ENCODE measurements at regions not wholly inside any gene's neighbourhood (a gene's known extent, or its start where the extent isn't known, plus 50 kb on each side); places are given as distances from the start of the nearest gene placed in this dataset.
A peak's percentile ranks its signal among the peaks of the same experiment; 100 is the strongest.

DNA sequence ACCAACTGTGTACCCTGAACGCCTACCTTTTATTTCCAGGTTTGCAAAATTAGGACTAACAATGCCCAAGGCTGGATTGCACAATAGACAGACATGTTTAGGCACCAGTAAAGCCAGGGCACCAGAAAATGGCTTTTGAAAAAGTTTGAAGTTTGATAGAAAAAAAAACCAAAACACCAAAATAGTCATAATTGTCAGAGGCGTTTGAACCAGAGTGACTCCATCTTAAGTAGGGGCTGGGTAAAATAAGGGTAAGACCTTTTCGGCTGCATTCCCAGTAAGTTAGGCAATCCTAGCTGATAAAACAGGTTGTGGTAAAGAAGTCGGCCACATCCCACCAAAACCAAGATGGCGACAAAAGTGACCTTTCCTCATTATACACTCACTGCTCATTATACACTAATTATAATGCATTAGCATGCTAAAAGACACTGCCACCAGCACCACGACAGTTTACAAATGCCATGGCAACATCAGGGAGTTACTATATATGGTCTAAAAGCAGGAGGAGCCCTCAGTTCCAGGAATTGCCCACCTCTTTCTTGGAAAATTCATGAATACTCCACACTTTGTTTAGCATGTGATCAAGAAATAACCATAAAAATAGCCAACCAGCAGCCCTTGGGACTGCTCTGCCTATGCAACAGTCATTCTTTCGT is 71.2 kb upstream of the EPCAM start (continued):
- TF ChIP-seq PATZ1 (CRISPR knock-in tag; IDR thresholded peaks at IDR 0.05; ENCODE audit: borderline replicate concordance) (0 out of 2 replicates have a peak, but pooled peaks have one; percentile 64), CHD2 (IDR thresholded peaks at IDR 0.05; ENCODE audit: low read depth, low read length) (no peak), ILK (tag; IDR thresholded peaks at IDR 0.05; ENCODE audit: borderline replicate concordance, low read depth) (peak; percentile 94), ZNF76 (CRISPR knock-in tag; IDR thresholded peaks at IDR 0.05; ENCODE audit: borderline replicate concordance) (peak; percentile 97), STAT5A (IDR thresholded peaks at IDR 0.05; ENCODE audit: borderline replicate concordance, low read length) (peak; percentile 98), XRCC4 (IDR thresholded peaks at IDR 0.05; ENCODE audit: extremely low read depth, insufficient read depth, insufficient read length) (no peak), NFYB (IDR thresholded peaks at IDR 0.05; ENCODE audit: extremely low read depth, insufficient read length) (no peak), HMGN3 (IDR thresholded peaks at IDR 0.05; ENCODE audit: borderline replicate concordance, extremely low read depth, insufficient read length, low read depth, low read length) (no peak), NR4A1 (CRISPR knock-in tag; IDR thresholded peaks at IDR 0.05) (peak; percentile 96), NR4A1 (tag; IDR thresholded peaks at IDR 0.05) (peak; percentile 99), NELFE (IDR thresholded peaks at IDR 0.05; ENCODE audit: insufficient read depth, insufficient read length) (no peak), ZNF785 (CRISPR knock-in tag; IDR thresholded peaks at IDR 0.05) (peak; percentile 58; the same call in 1 of the 2 replicates), ZNF431 (CRISPR knock-in tag; IDR thresholded peaks at IDR 0.05) (no peak), SMARCC2 (IDR thresholded peaks at IDR 0.05; ENCODE audit: low read depth) (no peak), IFI16 (CRISPR knock-in tag; IDR thresholded peaks at IDR 0.05) (peak; percentile 88), CREBBP (IDR thresholded peaks at IDR 0.05; ENCODE audit: low read depth, low read length) (no peak), PURB (CRISPR knock-in tag; IDR thresholded peaks at IDR 0.05; ENCODE audit: low read depth) (no peak), PHF21A (IDR thresholded peaks at IDR 0.05; ENCODE audit: borderline replicate concordance, low read depth) (no peak), ZFP36 (IDR thresholded peaks at IDR 0.05; ENCODE audit: low read depth, low read length, partially characterized antibody) (no peak), ARNT (IDR thresholded peaks at IDR 0.05) (no peak), ZEB2 (IDR thresholded peaks at IDR 0.05) (no peak), POLR2A (conservative IDR thresholded peaks at IDR 0.05) (no peak)
- TF ChIP-seq, protein P1, sequence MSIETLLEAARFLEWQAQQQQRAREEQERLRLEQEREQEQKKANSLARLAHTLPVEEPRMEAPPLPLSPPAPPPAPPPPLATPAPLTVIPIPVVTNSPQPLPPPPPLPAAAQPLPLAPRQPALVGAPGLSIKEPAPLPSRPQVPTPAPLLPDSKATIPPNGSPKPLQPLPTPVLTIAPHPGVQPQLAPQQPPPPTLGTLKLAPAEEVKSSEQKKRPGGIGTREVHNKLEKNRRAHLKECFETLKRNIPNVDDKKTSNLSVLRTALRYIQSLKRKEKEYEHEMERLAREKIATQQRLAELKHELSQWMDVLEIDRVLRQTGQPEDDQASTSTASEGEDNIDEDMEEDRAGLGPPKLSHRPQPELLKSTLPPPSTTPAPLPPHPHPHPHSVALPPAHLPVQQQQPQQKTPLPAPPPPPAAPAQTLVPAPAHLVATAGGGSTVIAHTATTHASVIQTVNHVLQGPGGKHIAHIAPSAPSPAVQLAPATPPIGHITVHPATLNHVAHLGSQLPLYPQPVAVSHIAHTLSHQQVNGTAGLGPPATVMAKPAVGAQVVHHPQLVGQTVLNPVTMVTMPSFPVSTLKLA (conservative IDR thresholded peaks at IDR 0.05), result peak in 1 of 2 experiments; percentile 28; a peak in 1 of 4 replicates
- TF ChIP-seq, protein P2, sequence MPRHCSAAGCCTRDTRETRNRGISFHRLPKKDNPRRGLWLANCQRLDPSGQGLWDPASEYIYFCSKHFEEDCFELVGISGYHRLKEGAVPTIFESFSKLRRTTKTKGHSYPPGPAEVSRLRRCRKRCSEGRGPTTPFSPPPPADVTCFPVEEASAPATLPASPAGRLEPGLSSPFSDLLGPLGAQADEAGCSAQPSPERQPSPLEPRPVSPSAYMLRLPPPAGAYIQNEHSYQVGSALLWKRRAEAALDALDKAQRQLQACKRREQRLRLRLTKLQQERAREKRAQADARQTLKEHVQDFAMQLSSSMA (CRISPR knock-in tag; IDR thresholded peaks at IDR 0.05), result peak; percentile 83; the same call in 1 of the 2 replicates
- TF ChIP-seq, protein P3, sequence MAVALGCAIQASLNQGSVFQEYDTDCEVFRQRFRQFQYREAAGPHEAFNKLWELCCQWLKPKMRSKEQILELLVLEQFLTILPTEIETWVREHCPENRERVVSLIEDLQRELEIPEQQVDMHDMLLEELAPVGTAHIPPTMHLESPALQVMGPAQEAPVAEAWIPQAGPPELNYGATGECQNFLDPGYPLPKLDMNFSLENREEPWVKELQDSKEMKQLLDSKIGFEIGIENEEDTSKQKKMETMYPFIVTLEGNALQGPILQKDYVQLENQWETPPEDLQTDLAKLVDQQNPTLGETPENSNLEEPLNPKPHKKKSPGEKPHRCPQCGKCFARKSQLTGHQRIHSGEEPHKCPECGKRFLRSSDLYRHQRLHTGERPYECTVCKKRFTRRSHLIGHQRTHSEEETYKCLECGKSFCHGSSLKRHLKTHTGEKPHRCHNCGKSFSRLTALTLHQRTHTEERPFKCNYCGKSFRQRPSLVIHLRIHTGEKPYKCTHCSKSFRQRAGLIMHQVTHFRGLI (CRISPR knock-in tag; IDR thresholded peaks at IDR 0.05), result peak; percentile 96

All from K562 (cell line).